ENCODE measurements at regions not wholly inside any gene's neighbourhood (a gene's known extent, or its start where the extent isn't known, plus 50 kb on each side); places are given as distances from the start of the nearest gene placed in this dataset.
A peak's percentile ranks its signal among the peaks of the same experiment; 100 is the strongest.

DNA sequence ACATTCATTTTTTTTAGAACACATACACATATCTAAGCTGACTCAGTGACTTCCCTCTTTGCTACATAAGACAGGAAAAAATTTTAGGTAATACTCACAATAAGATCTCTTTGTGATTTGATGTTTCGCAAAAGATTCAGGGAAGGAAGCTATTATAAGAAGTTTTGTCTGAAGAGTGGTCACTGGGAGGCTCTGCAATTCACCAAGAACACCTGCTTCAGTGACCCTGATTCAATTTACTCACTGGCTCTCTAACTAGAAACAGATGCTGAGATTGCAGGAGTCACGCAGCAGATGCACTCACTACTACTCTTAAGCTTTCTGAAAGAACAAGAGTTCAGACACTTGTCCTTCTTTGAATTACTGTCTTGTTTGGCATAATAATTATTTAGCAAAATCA is 193.6 kb upstream of the DDI1 start:
- DNase-seq (ENCODE audit: low read depth) (peak; percentile 89), FAIRE-seq (no peak)
- Histone ChIP-seq H3K79me2 (ENCODE audit: insufficient read depth, low read length) (no peaks in the 10 kb centered on the region), H2AFZ (ENCODE audit: low read depth, low read length) (no peak overlapping the region), H4K20me1 (ENCODE audit: insufficient read depth, low read length) (no peaks in the 10 kb centered on the region), H3K4me3 (ENCODE audit: insufficient read depth, low read depth, low read length) (no peak overlapping the region), H3K27ac (ENCODE audit: low read depth, low read length) (no peak overlapping the region), H3K9ac (ENCODE audit: low read length) (no peak overlapping the region), H3K4me2 (ENCODE audit: low read length) (no peak overlapping the region), H3K27me3 (ENCODE audit: insufficient read depth, low read length) (no peaks in the 10 kb centered on the region), H3K9me3 (ENCODE audit: insufficient read depth, low read depth, low read length) (no peaks in the 10 kb centered on the region), H3K36me3 (ENCODE audit: insufficient read depth, low read length) (no peaks in the 10 kb centered on the region), H3K4me1 (ENCODE audit: insufficient read depth, low read length) (no peaks in the 10 kb centered on the region)
- TF ChIP-seq EZH2 (IDR thresholded peaks at IDR 0.05; ENCODE audit: insufficient read depth, low read length): no peak
- TF ChIP-seq, protein P1, sequence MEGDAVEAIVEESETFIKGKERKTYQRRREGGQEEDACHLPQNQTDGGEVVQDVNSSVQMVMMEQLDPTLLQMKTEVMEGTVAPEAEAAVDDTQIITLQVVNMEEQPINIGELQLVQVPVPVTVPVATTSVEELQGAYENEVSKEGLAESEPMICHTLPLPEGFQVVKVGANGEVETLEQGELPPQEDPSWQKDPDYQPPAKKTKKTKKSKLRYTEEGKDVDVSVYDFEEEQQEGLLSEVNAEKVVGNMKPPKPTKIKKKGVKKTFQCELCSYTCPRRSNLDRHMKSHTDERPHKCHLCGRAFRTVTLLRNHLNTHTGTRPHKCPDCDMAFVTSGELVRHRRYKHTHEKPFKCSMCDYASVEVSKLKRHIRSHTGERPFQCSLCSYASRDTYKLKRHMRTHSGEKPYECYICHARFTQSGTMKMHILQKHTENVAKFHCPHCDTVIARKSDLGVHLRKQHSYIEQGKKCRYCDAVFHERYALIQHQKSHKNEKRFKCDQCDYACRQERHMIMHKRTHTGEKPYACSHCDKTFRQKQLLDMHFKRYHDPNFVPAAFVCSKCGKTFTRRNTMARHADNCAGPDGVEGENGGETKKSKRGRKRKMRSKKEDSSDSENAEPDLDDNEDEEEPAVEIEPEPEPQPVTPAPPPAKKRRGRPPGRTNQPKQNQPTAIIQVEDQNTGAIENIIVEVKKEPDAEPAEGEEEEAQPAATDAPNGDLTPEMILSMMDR (IDR thresholded peaks at IDR 0.05; ENCODE audit: insufficient read depth, low read depth, low read length): no peak
- Mint-ChIP-seq H3K4me1 (ENCODE audit: low read depth, unreplicated experiment) (peaks cover 5% of the 10 kb centered on the region), H3K27me3 (ENCODE audit: low read depth, unreplicated experiment) (no peaks in the 10 kb centered on the region), H3K9me3 (ENCODE audit: unreplicated experiment) (no peaks in the 10 kb centered on the region), H3K36me3 (ENCODE audit: low read depth, unreplicated experiment) (no peaks in the 10 kb centered on the region), H3K4me3 (ENCODE audit: unreplicated experiment) (no peak overlapping the region), H3K27ac (ENCODE audit: unreplicated experiment) (no peak overlapping the region)

DNA sequence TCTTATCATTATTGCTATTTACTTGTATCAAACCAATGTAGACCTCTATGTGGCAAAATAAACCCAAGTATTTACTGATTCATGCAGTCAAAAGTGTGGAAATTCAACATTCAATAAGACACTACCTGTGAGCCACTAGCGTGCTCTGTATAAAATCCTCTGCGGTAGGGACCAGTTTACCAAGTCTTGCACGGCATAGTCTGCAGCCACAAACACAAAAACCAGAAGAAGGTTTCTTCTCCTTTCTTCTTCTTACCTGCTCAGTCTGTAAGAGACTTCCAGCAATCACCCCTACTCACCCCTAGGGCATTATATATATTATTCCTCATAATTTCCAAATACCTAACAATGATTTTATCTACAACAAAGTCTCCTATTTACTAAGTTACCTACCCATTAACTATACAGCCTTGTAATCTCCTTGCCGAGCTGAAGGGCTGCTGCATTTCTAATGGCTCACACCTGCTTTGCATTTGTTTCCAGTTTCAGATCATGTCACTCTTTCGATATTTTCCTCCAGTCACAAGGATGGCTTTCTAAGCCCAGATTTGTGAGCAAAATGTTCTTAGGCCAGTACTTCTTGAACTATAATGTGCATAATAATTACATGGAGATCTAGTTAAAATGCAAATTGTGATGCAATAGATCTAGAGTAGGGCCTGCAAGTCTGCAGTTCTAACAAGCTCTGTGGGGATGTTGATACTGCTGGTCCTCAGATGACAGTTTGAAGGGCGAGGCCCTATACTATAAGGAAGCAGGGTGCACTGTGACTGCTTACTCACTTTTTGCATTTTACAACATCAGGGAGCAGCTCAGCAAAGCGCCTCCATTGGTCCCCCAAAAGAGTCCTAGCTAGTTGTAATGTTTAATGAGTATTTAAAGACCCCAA is 191.9 kb upstream of the DDI1 start:
- Mint-ChIP-seq H3K27ac (ENCODE audit: unreplicated experiment) (no peak overlapping the region), H3K4me1 (ENCODE audit: low read depth, unreplicated experiment) (peaks cover 9% of the 10 kb centered on the region), H3K36me3 (ENCODE audit: low read depth, unreplicated experiment) (no peaks in the 10 kb centered on the region), H3K9me3 (ENCODE audit: unreplicated experiment) (no peaks in the 10 kb centered on the region), H3K27me3 (ENCODE audit: low read depth, unreplicated experiment) (no peaks in the 10 kb centered on the region), H3K4me3 (ENCODE audit: unreplicated experiment) (no peak overlapping the region)
- Histone ChIP-seq H3K4me3 (ENCODE audit: insufficient read depth, low read depth, low read length) (no peak overlapping the region), H4K20me1 (ENCODE audit: insufficient read depth, low read length) (no peaks in the 10 kb centered on the region), H3K79me2 (ENCODE audit: insufficient read depth, low read length) (no peaks in the 10 kb centered on the region), H3K4me2 (ENCODE audit: low read length) (no peak overlapping the region), H3K27me3 (ENCODE audit: insufficient read depth, low read length) (no peaks in the 10 kb centered on the region), H3K9me3 (ENCODE audit: insufficient read depth, low read depth, low read length) (no peaks in the 10 kb centered on the region), H3K36me3 (ENCODE audit: insufficient read depth, low read length) (no peaks in the 10 kb centered on the region), H3K4me1 (ENCODE audit: insufficient read depth, low read length) (no peaks in the 10 kb centered on the region), H2AFZ (ENCODE audit: low read depth, low read length) (no peak overlapping the region), H3K9ac (ENCODE audit: low read length) (no peak overlapping the region), H3K27ac (ENCODE audit: low read depth, low read length) (no peak overlapping the region)
- TF ChIP-seq EZH2 (IDR thresholded peaks at IDR 0.05; ENCODE audit: insufficient read depth, low read length): no peak
- TF ChIP-seq, protein P1 (IDR thresholded peaks at IDR 0.05; ENCODE audit: insufficient read depth, low read depth, low read length): no peak
- no peak for DNase-seq (ENCODE audit: low read depth)
- no peak for FAIRE-seq

DNA sequence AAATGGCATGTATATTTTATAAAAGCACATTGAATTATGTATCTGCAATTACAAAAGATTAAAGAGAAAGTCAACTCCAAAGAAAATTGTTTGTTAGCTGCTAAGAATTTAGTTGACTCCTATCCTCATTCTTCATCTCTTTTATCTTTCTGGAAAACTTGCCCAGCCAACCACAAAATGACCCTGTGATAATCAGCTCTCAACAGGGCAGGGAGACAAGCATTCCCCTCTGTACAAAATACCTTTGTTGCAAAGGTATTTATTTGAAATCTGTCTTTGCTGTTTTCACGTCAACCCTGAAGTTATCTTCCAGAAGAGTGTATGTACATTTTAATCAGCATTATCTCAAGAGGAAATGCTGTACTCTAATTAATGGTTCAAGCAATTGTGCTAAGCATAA is 191.1 kb upstream of the DDI1 start:
- H3K4me3 ChIP-seq (ENCODE audit: insufficient read depth, low read depth, low read length): no peak overlapping the region
- no peaks in the 10 kb centered on the region for H3K27me3 ChIP-seq (ENCODE audit: insufficient read depth, low read length)
- no peak overlapping the region for H2AFZ ChIP-seq (ENCODE audit: low read depth, low read length)
- no peaks in the 10 kb centered on the region for H3K9me3 ChIP-seq (ENCODE audit: insufficient read depth, low read depth, low read length)
- H3K4me1 Mint-ChIP-seq (ENCODE audit: low read depth, unreplicated experiment): peaks cover 9% of the 10 kb centered on the region
- FAIRE-seq (no peak), DNase-seq (ENCODE audit: low read depth) (peak; percentile 48)
- H3K4me2 ChIP-seq (ENCODE audit: low read length): no peak overlapping the region
- H3K9me3 Mint-ChIP-seq (ENCODE audit: unreplicated experiment): no peaks in the 10 kb centered on the region
- H3K36me3 ChIP-seq (ENCODE audit: insufficient read depth, low read length): no peaks in the 10 kb centered on the region
- H3K4me3 Mint-ChIP-seq (ENCODE audit: unreplicated experiment): no peak overlapping the region
- H3K79me2 ChIP-seq (ENCODE audit: insufficient read depth, low read length): no peaks in the 10 kb centered on the region
- no peak overlapping the region for H3K27ac ChIP-seq (ENCODE audit: low read depth, low read length)
- no peaks in the 10 kb centered on the region for H4K20me1 ChIP-seq (ENCODE audit: insufficient read depth, low read length)
- no peaks in the 10 kb centered on the region for H3K4me1 ChIP-seq (ENCODE audit: insufficient read depth, low read length)
- no peaks in the 10 kb centered on the region for H3K27me3 Mint-ChIP-seq (ENCODE audit: low read depth, unreplicated experiment)
- no peak for TF ChIP-seq EZH2 (IDR thresholded peaks at IDR 0.05; ENCODE audit: insufficient read depth, low read length)
- TF ChIP-seq, protein P1 (IDR thresholded peaks at IDR 0.05; ENCODE audit: insufficient read depth, low read depth, low read length): no peak
- H3K27ac Mint-ChIP-seq (ENCODE audit: unreplicated experiment): no peak overlapping the region
- no peak overlapping the region for H3K9ac ChIP-seq (ENCODE audit: low read length)
- no peaks in the 10 kb centered on the region for H3K36me3 Mint-ChIP-seq (ENCODE audit: low read depth, unreplicated experiment)
